H9 (cell line): ENCODE measurements at regions not wholly inside any gene's neighbourhood (a gene's known extent, or its start where the extent isn't known, plus 50 kb on each side); places are given as distances from the start of the nearest gene placed in this dataset.

Experiments
- DNase-seq: peaks from one replicate; pipeline ENCODE4 v3.0.0-alpha.2; 2017
- H2AFZ ChIP-seq: one replicate; pipeline ENCODE4 v1.6.1; 2013; ENCODE audit warnings: mild to moderate bottlenecking, low read length, control low read depth, moderate library complexity
- H2AK5ac ChIP-seq: 2 replicates; pipeline ENCODE4 v1.6.1; 2013; ENCODE audit warnings: low read length, control low read depth, mixed read lengths; ENCODE audit not compliant: insufficient read length
- H2BK120ac ChIP-seq: one replicate; pipeline ENCODE4 v1.6.1; 2013; ENCODE audit warnings: low read depth, mild to moderate bottlenecking, low read length, control low read depth, inconsistent platforms; ENCODE audit not compliant: poor library complexity, severe bottlenecking
- H2BK12ac ChIP-seq: 2 replicates; pipeline ENCODE4 v1.6.1; 2013; ENCODE audit warnings: low read length, control low read depth, mixed read lengths, low read depth; ENCODE audit not compliant: insufficient read length
- H2BK15ac ChIP-seq: 2 replicates; pipeline ENCODE4 v1.6.1; 2013; ENCODE audit warnings: low read depth, low read length, control low read depth
- H2BK20ac ChIP-seq: one replicate; pipeline ENCODE4 v1.6.1; 2013; ENCODE audit warnings: low read depth, mild to moderate bottlenecking, low read length, control low read depth, inconsistent platforms; ENCODE audit not compliant: poor library complexity, severe bottlenecking
- H2BK5ac ChIP-seq: 2 replicates; pipeline ENCODE4 v1.6.1; 2013; ENCODE audit warnings: low read length, control low read depth, mixed read lengths; ENCODE audit not compliant: insufficient read length
- H3K14ac ChIP-seq: 2 replicates; pipeline ENCODE4 v1.6.1; 2013; ENCODE audit warnings: low read length, control low read depth; ENCODE audit not compliant: insufficient read depth
- H3K18ac ChIP-seq: 2 replicates; pipeline ENCODE4 v1.6.1; 2013; ENCODE audit warnings: low read depth, mild to moderate bottlenecking, mixed read lengths, low read length, control low read depth; ENCODE audit not compliant: insufficient read length
- H3K23ac ChIP-seq: 2 replicates; pipeline ENCODE4 v1.6.1; 2013; ENCODE audit warnings: low read length, control low read depth, mixed read lengths, low read depth; ENCODE audit not compliant: insufficient read length
- H3K23me2 ChIP-seq: 2 replicates; pipeline ENCODE4 v1.6.1; 2013; ENCODE audit warnings: low read depth, mild to moderate bottlenecking, mixed read lengths, low read length, control low read depth; ENCODE audit not compliant: insufficient read length, poor library complexity, severe bottlenecking
- H3K27ac ChIP-seq: 2 replicates; pipeline ENCODE4 v1.5.1; 2013; ENCODE audit warnings: low read length, control low read depth, mixed read lengths, low read depth; ENCODE audit not compliant: insufficient read length
- H3K27me3 ChIP-seq: 2 replicates; pipeline ENCODE4 v1.6.1; 2013; ENCODE audit warnings: low read length, control low read depth, inconsistent platforms; ENCODE audit not compliant: insufficient read depth
- H3K4ac ChIP-seq: 2 replicates; pipeline ENCODE4 v1.6.1; 2013; ENCODE audit warnings: low read depth, mild to moderate bottlenecking, control low read depth, inconsistent platforms, low read length, moderate library complexity
- H3K4me1 ChIP-seq: 2 replicates; pipeline ENCODE4 v1.6.1; 2013; ENCODE audit warnings: low read length, control low read depth, inconsistent platforms; ENCODE audit not compliant: insufficient read depth
- H3K4me2 ChIP-seq: 2 replicates; pipeline ENCODE4 v1.6.1; 2013; ENCODE audit warnings: low read length, control low read depth, mixed read lengths; ENCODE audit not compliant: insufficient read length, insufficient read depth
- H3K56ac ChIP-seq: 2 replicates; pipeline ENCODE4 v1.6.1; 2013; ENCODE audit warnings: low read depth, mild to moderate bottlenecking, mixed read lengths, low read length, control low read depth; ENCODE audit not compliant: insufficient read length
- H3K79me1 ChIP-seq: 2 replicates; pipeline ENCODE4 v1.6.1; 2013; ENCODE audit warnings: low read depth, mild to moderate bottlenecking, moderate library complexity, low read length, control low read depth, inconsistent platforms; ENCODE audit not compliant: insufficient read depth, poor library complexity, severe bottlenecking
- H3K79me2 ChIP-seq: 2 replicates; pipeline ENCODE4 v1.6.1; 2013; ENCODE audit warnings: low read length, control low read depth, inconsistent platforms; ENCODE audit not compliant: insufficient read depth
- H3K9ac ChIP-seq: 2 replicates; pipeline ENCODE4 v1.6.1; 2013; ENCODE audit warnings: low read length, control low read depth, mixed read lengths; ENCODE audit not compliant: insufficient read length; ENCODE audit errors: extremely low read depth
- H3K9me3 ChIP-seq: one replicate; pipeline ENCODE4 v1.6.1; 2013; ENCODE audit warnings: low read depth, low read length, inconsistent platforms; ENCODE audit not compliant: control insufficient read depth
- H3T11ph ChIP-seq: one replicate; pipeline ENCODE4 v1.6.1; 2013; ENCODE audit warnings: mild to moderate bottlenecking, low read length, control low read depth, inconsistent platforms
- H4K20me1 ChIP-seq: one replicate; pipeline ENCODE4 v1.6.1; 2013; ENCODE audit not compliant: control insufficient read depth, insufficient read length, insufficient read depth
- H4K5ac ChIP-seq: 2 replicates; pipeline ENCODE4 v1.6.1; 2013; ENCODE audit warnings: low read depth, mild to moderate bottlenecking, mixed read lengths, low read length, control low read depth; ENCODE audit not compliant: insufficient read length
- H4K8ac ChIP-seq: replicated peaks from 2 replicates; pipeline ENCODE4 v1.6.1; 2013; ENCODE audit warnings: low read length, control low read depth, mixed read lengths, low read depth; ENCODE audit not compliant: insufficient read length
- H4K91ac ChIP-seq: 2 replicates; pipeline ENCODE4 v1.6.1; 2013; ENCODE audit warnings: low read depth, mild to moderate bottlenecking, moderate library complexity, mixed read lengths, low read length, control low read depth; ENCODE audit not compliant: insufficient read length
- H3K27ac Mint-ChIP-seq, 3 experiments: 2 replicates in 2 of 3; 3 replicates in 1 of 3; pipeline ENCODE4 v1.8.0; 2020 to 2021; ENCODE audit warnings: mixed read lengths in 3 of 3, mild to moderate bottlenecking in 1 of 3, moderate library complexity in 1 of 3
- H3K27me3 Mint-ChIP-seq: 2 replicates; pipeline ENCODE4 v1.8.0; 2021; ENCODE audit warnings: low read depth, mild to moderate bottlenecking, moderate library complexity, mixed read lengths
- H3K36me3 Mint-ChIP-seq, 3 experiments: 2 replicates in 2 of 3; 3 replicates in 1 of 3; pipeline ENCODE4 v1.8.0; 2020 to 2021; ENCODE audit warnings: low read depth in 3 of 3, mixed read lengths in 3 of 3; ENCODE audit not compliant: insufficient read depth in 1 of 3
- H3K4me1 Mint-ChIP-seq, 2 experiments: 2 replicates each; pipeline ENCODE4 v1.8.0; 2020; ENCODE audit warnings: mixed read lengths in 2 of 2
- H3K4me3 Mint-ChIP-seq, 2 experiments: 2 replicates in 1 of 2; 3 replicates in 1 of 2; pipeline ENCODE4 v1.8.0; 2020 to 2021; ENCODE audit warnings: mild to moderate bottlenecking in 2 of 2, mixed read lengths in 2 of 2, moderate library complexity in 1 of 2
- H3K9me3 Mint-ChIP-seq, 2 experiments: 2 replicates in 1 of 2; 3 replicates in 1 of 2; pipeline ENCODE4 v1.8.0; 2020; ENCODE audit warnings: mild to moderate bottlenecking in 2 of 2, mixed read lengths in 2 of 2, moderate library complexity in 1 of 2
- CTCF ChIP-seq: fragments of 200-600 bp; sonication (generic); conservative IDR thresholded peaks from 3 replicates; pipeline ENCODE4 v1.8.0; 2021; ENCODE audit warnings: antibody characterized with exemption, mild to moderate bottlenecking

- H3K27ac ChIP-seq, result no peak overlapping the region
- H3K56ac ChIP-seq, result no peak overlapping the region
- no peaks in the 10 kb centered on the region for H4K20me1 ChIP-seq
- H4K91ac ChIP-seq, result no peak overlapping the region
- no peak overlapping the region for H3K4ac ChIP-seq
- H3K4me3 Mint-ChIP-seq, result no peak overlapping the region
- H3K79me1 ChIP-seq, result no peaks in the 10 kb centered on the region
- H3K4me1 ChIP-seq, result no peaks in the 10 kb centered on the region
- H3K23me2 ChIP-seq, result no peaks in the 10 kb centered on the region
- no peak overlapping the region for H2AK5ac ChIP-seq
- no peak for DNase-seq
- peaks cover 14% of the 10 kb centered on the region in 2 experiments; a peak in 4 of 5 replicates for H3K9me3 Mint-ChIP-seq
- H3K14ac ChIP-seq, result no peak overlapping the region
- no peak overlapping the region for H2BK120ac ChIP-seq
- H3K9ac ChIP-seq, result no peak overlapping the region
- H2BK12ac ChIP-seq, result no peak overlapping the region
- no peak for TF ChIP-seq CTCF
- H3K27ac Mint-ChIP-seq, result no peak overlapping the region
- H2AFZ ChIP-seq, result no peak overlapping the region
- H3K4me2 ChIP-seq, result no peak overlapping the region
- H3K4me1 Mint-ChIP-seq, result no peaks in the 10 kb centered on the region
- H2BK5ac ChIP-seq, result no peak overlapping the region
- H2BK15ac ChIP-seq, result no peak overlapping the region
- no peaks in the 10 kb centered on the region for H3K27me3 ChIP-seq
- no peak overlapping the region for H3K23ac ChIP-seq
- H3K79me2 ChIP-seq, result no peaks in the 10 kb centered on the region
- peaks cover 0 to 21% (median 2%) of the 10 kb centered on the region in 3 experiments; a peak in 5 of 7 replicates for H3K36me3 Mint-ChIP-seq
- no peak overlapping the region for H3T11ph ChIP-seq
- H4K8ac ChIP-seq, result no peak overlapping the region
- H3K27me3 Mint-ChIP-seq, result no peaks in the 10 kb centered on the region
- H3K18ac ChIP-seq, result no peak overlapping the region
- H3K9me3 ChIP-seq, result no peaks in the 10 kb centered on the region
- no peak overlapping the region for H4K5ac ChIP-seq
- H2BK20ac ChIP-seq, result no peak overlapping the region
These were observed 325.3 kb upstream of the ADAMTS5 start for GRCh38 chr21:27292229-27292628.
